Ishikawa (cell line): ENCODE measurements at regions not wholly inside any gene's neighbourhood (a gene's known extent, or its start where the extent isn't known, plus 50 kb on each side); places are given as distances from the start of the nearest gene placed in this dataset.

Experiments used
- CEBPB ChIP-seq: IDR thresholded peaks from 2 replicates; pipeline ENCODE4 v1.6.1; 2012
- CREB1 ChIP-seq: IDR thresholded peaks from 2 replicates; pipeline ENCODE4 v1.6.1; 2012; ENCODE audit warnings: low read depth
- EGR1 ChIP-seq: IDR thresholded peaks from 2 replicates; pipeline ENCODE4 v1.6.1; 2012
- EP300 ChIP-seq: IDR thresholded peaks from 2 replicates; pipeline ENCODE4 v1.6.1; 2012; ENCODE audit warnings: borderline replicate concordance
- FOXM1 ChIP-seq: IDR thresholded peaks from 2 replicates; pipeline ENCODE4 v1.6.1; 2012; ENCODE audit warnings: low read depth, borderline replicate concordance
- NFIC ChIP-seq: IDR thresholded peaks from 2 replicates; pipeline ENCODE4 v1.6.1; 2012
- RAD21 ChIP-seq: IDR thresholded peaks from 2 replicates; pipeline ENCODE4 v1.6.1; 2012; ENCODE audit warnings: low read depth
- TAF1 ChIP-seq: IDR thresholded peaks from 2 replicates; pipeline ENCODE4 v1.6.1; 2012; ENCODE audit warnings: low read depth, mild to moderate bottlenecking
- TCF12 ChIP-seq: IDR thresholded peaks from 2 replicates; pipeline ENCODE4 v1.6.1; 2012; ENCODE audit warnings: low read depth
- TEAD4 ChIP-seq: IDR thresholded peaks from 2 replicates; pipeline ENCODE4 v1.6.1; 2012
- YY1 ChIP-seq: IDR thresholded peaks from 2 replicates; pipeline ENCODE4 v1.6.1; 2012; ENCODE audit warnings: low read depth
- ZBTB7A ChIP-seq: IDR thresholded peaks from 2 replicates; pipeline ENCODE4 v1.6.1; 2012; ENCODE audit warnings: low read depth
- TF ChIP-seq, protein P1 (sequence below): IDR thresholded peaks from 2 replicates; pipeline ENCODE4 v1.6.1; 2012
- TF ChIP-seq, protein P2 (sequence below): IDR thresholded peaks from 2 replicates; pipeline ENCODE4 v1.6.1; 2012
- TF ChIP-seq, protein P3 (sequence below): IDR thresholded peaks from 2 replicates; pipeline ENCODE4 v1.6.1; 2012; ENCODE audit warnings: low read depth, mild to moderate bottlenecking

DNA sequence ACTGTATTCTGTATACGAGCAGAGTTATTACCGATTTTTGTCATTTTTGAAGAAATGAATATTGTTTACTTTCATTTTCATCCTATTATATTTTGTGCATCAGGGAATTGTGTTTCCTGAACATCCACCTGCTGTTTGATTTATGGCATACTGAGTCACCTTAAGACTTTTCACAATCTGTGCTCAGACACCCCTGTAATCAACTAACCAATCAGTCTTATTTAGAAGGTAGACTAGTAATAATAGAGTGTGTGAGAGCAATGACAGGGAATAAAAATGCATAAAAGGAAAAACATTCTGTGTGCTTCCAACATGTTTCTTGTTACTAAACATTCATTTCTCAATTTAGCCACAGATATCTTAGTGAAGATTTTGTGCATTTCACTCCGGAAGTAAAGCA, 1413.6 kb upstream of the ACO1 start:
- TF ChIP-seq EGR1 (no peak), TAF1 (no peak), FOXM1 (no peak), TEAD4 (no peak), NFIC (no peak), RAD21 (no peak), YY1 (no peak), ZBTB7A (no peak), CREB1 (no peak), CEBPB (no peak), TCF12 (no peak), EP300 (no peak)
- TF ChIP-seq, protein P1, sequence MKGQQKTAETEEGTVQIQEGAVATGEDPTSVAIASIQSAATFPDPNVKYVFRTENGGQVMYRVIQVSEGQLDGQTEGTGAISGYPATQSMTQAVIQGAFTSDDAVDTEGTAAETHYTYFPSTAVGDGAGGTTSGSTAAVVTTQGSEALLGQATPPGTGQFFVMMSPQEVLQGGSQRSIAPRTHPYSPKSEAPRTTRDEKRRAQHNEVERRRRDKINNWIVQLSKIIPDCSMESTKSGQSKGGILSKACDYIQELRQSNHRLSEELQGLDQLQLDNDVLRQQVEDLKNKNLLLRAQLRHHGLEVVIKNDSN = no peak
- TF ChIP-seq, protein P2, sequence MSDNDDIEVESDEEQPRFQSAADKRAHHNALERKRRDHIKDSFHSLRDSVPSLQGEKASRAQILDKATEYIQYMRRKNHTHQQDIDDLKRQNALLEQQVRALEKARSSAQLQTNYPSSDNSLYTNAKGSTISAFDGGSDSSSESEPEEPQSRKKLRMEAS = no peak
- TF ChIP-seq, protein P3, sequence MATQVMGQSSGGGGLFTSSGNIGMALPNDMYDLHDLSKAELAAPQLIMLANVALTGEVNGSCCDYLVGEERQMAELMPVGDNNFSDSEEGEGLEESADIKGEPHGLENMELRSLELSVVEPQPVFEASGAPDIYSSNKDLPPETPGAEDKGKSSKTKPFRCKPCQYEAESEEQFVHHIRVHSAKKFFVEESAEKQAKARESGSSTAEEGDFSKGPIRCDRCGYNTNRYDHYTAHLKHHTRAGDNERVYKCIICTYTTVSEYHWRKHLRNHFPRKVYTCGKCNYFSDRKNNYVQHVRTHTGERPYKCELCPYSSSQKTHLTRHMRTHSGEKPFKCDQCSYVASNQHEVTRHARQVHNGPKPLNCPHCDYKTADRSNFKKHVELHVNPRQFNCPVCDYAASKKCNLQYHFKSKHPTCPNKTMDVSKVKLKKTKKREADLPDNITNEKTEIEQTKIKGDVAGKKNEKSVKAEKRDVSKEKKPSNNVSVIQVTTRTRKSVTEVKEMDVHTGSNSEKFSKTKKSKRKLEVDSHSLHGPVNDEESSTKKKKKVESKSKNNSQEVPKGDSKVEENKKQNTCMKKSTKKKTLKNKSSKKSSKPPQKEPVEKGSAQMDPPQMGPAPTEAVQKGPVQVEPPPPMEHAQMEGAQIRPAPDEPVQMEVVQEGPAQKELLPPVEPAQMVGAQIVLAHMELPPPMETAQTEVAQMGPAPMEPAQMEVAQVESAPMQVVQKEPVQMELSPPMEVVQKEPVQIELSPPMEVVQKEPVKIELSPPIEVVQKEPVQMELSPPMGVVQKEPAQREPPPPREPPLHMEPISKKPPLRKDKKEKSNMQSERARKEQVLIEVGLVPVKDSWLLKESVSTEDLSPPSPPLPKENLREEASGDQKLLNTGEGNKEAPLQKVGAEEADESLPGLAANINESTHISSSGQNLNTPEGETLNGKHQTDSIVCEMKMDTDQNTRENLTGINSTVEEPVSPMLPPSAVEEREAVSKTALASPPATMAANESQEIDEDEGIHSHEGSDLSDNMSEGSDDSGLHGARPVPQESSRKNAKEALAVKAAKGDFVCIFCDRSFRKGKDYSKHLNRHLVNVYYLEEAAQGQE = no peak

DNA sequence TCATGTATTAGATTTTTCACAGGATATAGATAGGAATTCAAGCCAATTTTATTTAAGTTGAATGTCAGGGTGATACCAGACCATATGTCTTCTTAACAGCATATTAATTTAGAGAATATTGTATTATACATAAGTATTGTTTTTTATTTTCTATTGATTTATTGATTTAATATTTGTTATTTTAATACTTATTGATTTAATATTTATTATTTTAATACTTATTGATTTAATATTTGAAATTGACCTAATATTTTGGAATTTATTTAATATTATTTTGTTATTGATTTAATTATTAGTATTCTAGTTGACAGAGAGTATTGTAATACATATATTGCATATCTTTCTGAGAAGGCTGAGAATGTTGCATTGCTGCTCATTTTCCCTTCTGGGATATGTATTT, 1411.8 kb upstream of the ACO1 start:
- no peak for TF ChIP-seq TCF12
- no peak for TF ChIP-seq TAF1
- TF ChIP-seq, protein P3 = no peak
- TF ChIP-seq YY1 = no peak
- TF ChIP-seq TEAD4 = no peak
- TF ChIP-seq RAD21 = no peak
- no peak for TF ChIP-seq FOXM1
- no peak for TF ChIP-seq CREB1
- TF ChIP-seq, protein P2 = no peak
- no peak for TF ChIP-seq EGR1
- TF ChIP-seq, protein P1 = no peak
- TF ChIP-seq EP300 = no peak
- no peak for TF ChIP-seq CEBPB
- no peak for TF ChIP-seq ZBTB7A
- TF ChIP-seq NFIC = no peak

DNA sequence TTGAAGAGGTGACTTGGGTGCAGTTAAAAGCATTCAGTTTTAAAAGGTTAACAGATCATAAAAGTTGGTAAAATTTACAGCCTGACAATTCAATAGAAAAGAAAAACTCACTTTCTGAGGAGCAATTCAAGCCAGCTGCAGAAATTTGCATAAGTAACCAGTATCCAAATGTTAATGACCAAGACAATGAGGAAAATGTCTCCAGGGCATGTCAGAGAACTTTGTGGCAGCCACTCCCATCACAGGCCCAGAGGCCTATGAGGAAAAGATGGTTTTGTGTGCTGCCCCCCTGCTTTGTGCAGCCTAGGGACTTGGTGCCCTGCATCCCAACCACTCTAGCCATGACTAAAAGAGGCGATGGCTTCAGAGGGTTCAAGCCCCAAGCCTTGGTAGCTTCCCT, 1406.5 kb upstream of the ACO1 start:
- TF ChIP-seq YY1 (no peak), EP300 (no peak), CREB1 (no peak), NFIC (no peak), FOXM1 (no peak), CEBPB (no peak), TCF12 (no peak), EGR1 (no peak), TAF1 (no peak), RAD21 (no peak), TEAD4 (no peak), ZBTB7A (no peak)
- TF ChIP-seq, protein P3 = no peak
- TF ChIP-seq, protein P2 = no peak
- TF ChIP-seq, protein P1 = no peak

DNA sequence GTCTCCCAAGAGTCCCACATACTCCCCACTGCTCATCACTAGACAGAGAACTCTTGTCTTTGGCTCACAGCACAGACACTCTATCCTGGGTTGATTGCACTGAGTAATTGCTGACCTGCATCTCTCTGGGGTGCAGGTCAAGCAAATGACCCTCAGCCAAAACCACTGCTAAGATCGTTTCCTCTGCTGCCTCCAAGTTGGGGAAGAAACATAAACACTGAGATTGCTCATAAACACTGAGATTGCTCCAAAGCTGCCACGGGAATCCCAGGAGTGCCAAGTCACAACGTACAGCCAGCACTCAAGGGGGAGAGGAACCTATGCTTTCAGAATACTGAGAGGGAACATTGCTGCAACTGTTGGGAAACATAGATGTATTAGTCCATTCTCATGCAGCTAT, 1402.1 kb upstream of the ACO1 start:
- TF ChIP-seq TAF1 = no peak
- no peak for TF ChIP-seq EGR1
- TF ChIP-seq CEBPB = no peak
- no peak for TF ChIP-seq TEAD4
- no peak for TF ChIP-seq YY1
- TF ChIP-seq CREB1 = no peak
- TF ChIP-seq RAD21 = no peak
- TF ChIP-seq TCF12 = no peak
- TF ChIP-seq, protein P3 = no peak
- TF ChIP-seq, protein P2 = no peak
- no peak for TF ChIP-seq EP300
- no peak for TF ChIP-seq NFIC
- no peak for TF ChIP-seq FOXM1
- TF ChIP-seq ZBTB7A = no peak
- TF ChIP-seq, protein P1 = no peak
